Endodermal cell (in vitro differentiated cells): ENCODE measurements at regions not wholly inside any gene's neighbourhood (a gene's known extent, or its start where the extent isn't known, plus 50 kb on each side); places are given as distances from the start of the nearest gene placed in this dataset.

Experiments used
- DNase-seq: peaks from one replicate; pipeline ENCODE4 v3.0.0-alpha.2; 2017
- H3K27ac ChIP-seq: 2 replicates; pipeline ENCODE4 v1.5.1; 2013; ENCODE audit warnings: mild to moderate bottlenecking, low read depth, low read length, moderate library complexity
- H3K27me3 ChIP-seq: 2 replicates; pipeline ENCODE4 v1.6.1; 2013; ENCODE audit warnings: mild to moderate bottlenecking, low read length, moderate library complexity; ENCODE audit not compliant: insufficient read depth, control insufficient read depth, poor library complexity, severe bottlenecking
- H3K36me3 ChIP-seq: 2 replicates; pipeline ENCODE4 v1.7.0; 2013; ENCODE audit warnings: mild to moderate bottlenecking, low read length, moderate library complexity; ENCODE audit not compliant: control insufficient read depth, insufficient read depth
- H3K4me1 ChIP-seq: one replicate; pipeline ENCODE4 v1.7.0; 2013; ENCODE audit warnings: low read length; ENCODE audit not compliant: control insufficient read depth, insufficient read depth
- H3K4me3 ChIP-seq: 2 replicates; pipeline ENCODE4 v1.5.1; 2013; ENCODE audit warnings: mild to moderate bottlenecking, low read length, moderate library complexity
- H3K9ac ChIP-seq: 2 replicates; pipeline ENCODE4 v1.6.1; 2013; ENCODE audit warnings: mild to moderate bottlenecking, low read length, moderate library complexity; ENCODE audit not compliant: poor library complexity, severe bottlenecking; ENCODE audit errors: extremely low read depth
- H3K9me3 ChIP-seq: 2 replicates; pipeline ENCODE4 v1.6.1; 2013; ENCODE audit warnings: mild to moderate bottlenecking, low read length, moderate library complexity; ENCODE audit not compliant: control insufficient read depth
- H3K27ac Mint-ChIP-seq: 2 replicates; pipeline ENCODE4 v1.8.0; 2020; ENCODE audit warnings: mixed read lengths
- H3K27me3 Mint-ChIP-seq: 2 replicates; pipeline ENCODE4 v1.8.0; 2021; ENCODE audit warnings: mild to moderate bottlenecking, mixed read lengths; ENCODE audit not compliant: insufficient read depth
- H3K36me3 Mint-ChIP-seq: 2 replicates; pipeline ENCODE4 v1.8.0; 2020; ENCODE audit warnings: low read depth, mixed read lengths
- H3K4me1 Mint-ChIP-seq: 2 replicates; pipeline ENCODE4 v1.8.0; 2020; ENCODE audit warnings: mixed read lengths
- H3K4me3 Mint-ChIP-seq: 2 replicates; pipeline ENCODE4 v1.8.0; 2020; ENCODE audit warnings: mild to moderate bottlenecking, moderate library complexity, mixed read lengths
- H3K9me3 Mint-ChIP-seq: 2 replicates; pipeline ENCODE4 v1.8.0; 2020; ENCODE audit warnings: mild to moderate bottlenecking, mixed read lengths
- CTCF ChIP-seq: fragments of 200-600 bp; sonication (generic); conservative IDR thresholded peaks from 2 replicates; pipeline ENCODE4 v1.5.0; 2021; ENCODE audit warnings: antibody characterized with exemption, mild to moderate bottlenecking
- WGBS, 2 experiments: methylation state at CpG; one replicate each; pipeline versions ENCODE4 v1.1.5 to v1.1.7; 2013; ENCODE audit warnings: missing lambda C conversion rate in 2 of 2, mixed read lengths in 1 of 2; ENCODE audit not compliant: insufficient coverage in 1 of 2, insufficient read length in 1 of 2; 5-methylcytosine and 5-hydroxymethylcytosine counted together

GRCh38 chr13:68063181-68063580, 833.0 kb upstream of the PCDH9 start:
- Histone ChIP-seq H3K9me3 (no peaks in the 10 kb centered on the region), H3K27ac (no peak overlapping the region), H3K36me3 (no peaks in the 10 kb centered on the region), H3K4me3 (no peak overlapping the region), H3K4me1 (no peaks in the 10 kb centered on the region), H3K27me3 (no peaks in the 10 kb centered on the region), H3K9ac (no peak overlapping the region)
- Mint-ChIP-seq H3K27ac (no peak overlapping the region), H3K9me3 (no peaks in the 10 kb centered on the region), H3K4me3 (no peak overlapping the region), H3K27me3 (no peaks in the 10 kb centered on the region), H3K4me1 (no peaks in the 10 kb centered on the region), H3K36me3 (no peaks in the 10 kb centered on the region)
- whole genome bisulfite sequencing, 2 experiments = 100% methylated on average over 1 of the region's 1 CpG; no CpG with 5 or more reads in 1 of the 2 experiments
- TF ChIP-seq CTCF = no peak
- no peak for DNase-seq

DNA sequence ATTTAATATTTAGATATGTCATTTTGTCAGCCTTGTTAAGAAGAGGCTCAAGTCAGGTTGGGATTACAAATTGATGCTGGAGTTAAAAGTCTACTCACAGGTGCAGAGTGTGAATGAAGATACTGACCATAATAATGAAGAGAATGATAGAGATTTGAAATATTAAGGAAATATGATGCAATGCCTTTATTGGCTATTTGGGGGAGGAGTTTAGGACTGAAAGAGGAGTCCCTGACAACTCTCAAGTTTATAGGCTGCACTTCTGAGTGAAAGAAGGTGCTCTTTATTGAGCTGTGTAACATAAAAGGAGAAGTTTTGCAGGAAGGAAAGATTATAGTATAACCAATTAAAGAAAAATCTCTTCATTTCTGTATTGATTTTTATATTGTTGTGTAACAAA, 827.7 kb upstream of the PCDH9 start:
- H3K4me3 Mint-ChIP-seq = no peak overlapping the region
- H3K36me3 Mint-ChIP-seq = no peaks in the 10 kb centered on the region
- H3K27ac Mint-ChIP-seq = no peak overlapping the region
- Histone ChIP-seq H3K36me3 (no peaks in the 10 kb centered on the region), H3K4me1 (no peaks in the 10 kb centered on the region), H3K27ac (no peak overlapping the region), H3K27me3 (no peaks in the 10 kb centered on the region), H3K4me3 (no peak overlapping the region), H3K9me3 (no peaks in the 10 kb centered on the region), H3K9ac (no peak overlapping the region)
- TF ChIP-seq CTCF = no peak
- H3K4me1 Mint-ChIP-seq = no peaks in the 10 kb centered on the region
- H3K27me3 Mint-ChIP-seq = no peaks in the 10 kb centered on the region
- DNase-seq = no peak
- peaks cover 13% of the 10 kb centered on the region for H3K9me3 Mint-ChIP-seq

GRCh38 chr13:68056816-68057710, 826.9 kb upstream of the PCDH9 start:
- H3K4me1 Mint-ChIP-seq = no peaks in the 10 kb centered on the region
- H3K9me3 Mint-ChIP-seq = peaks cover 13% of the 10 kb centered on the region
- H3K4me3 ChIP-seq = no peak overlapping the region
- no peak overlapping the region for H3K4me3 Mint-ChIP-seq
- H3K27me3 ChIP-seq = no peaks in the 10 kb centered on the region
- H3K36me3 Mint-ChIP-seq = no peaks in the 10 kb centered on the region
- 80 to 96% methylated on average over 1 to 5 of the region's 5 CpGs for WGBS, 2 experiments
- H3K4me1 ChIP-seq = no peaks in the 10 kb centered on the region
- H3K27me3 Mint-ChIP-seq = no peaks in the 10 kb centered on the region
- no peak overlapping the region for H3K27ac Mint-ChIP-seq
- TF ChIP-seq CTCF = no peak
- H3K36me3 ChIP-seq = no peaks in the 10 kb centered on the region
- no peak overlapping the region for H3K27ac ChIP-seq
- DNase-seq = no peak
- H3K9ac ChIP-seq = no peak overlapping the region
- H3K9me3 ChIP-seq = no peaks in the 10 kb centered on the region
